Stimulated activated CD8-positive, alpha-beta memory T cell treated with anti-CD3 and anti-CD28 coated beads, Interleukin-4, amount 100 ng/mL, for 4 hours (primary cell): ENCODE measurements at regions not wholly inside any gene's neighbourhood (a gene's known extent, or its start where the extent isn't known, plus 50 kb on each side); places are given as distances from the start of the nearest gene placed in this dataset.
A peak's percentile ranks its signal among the peaks of the same experiment; 100 is the strongest.
"Not testable (repeated sequence)": the region's sequence is repeated elsewhere in the genome, so short reads cannot be mapped to it uniquely, and the experiment has no call there.

Source experiments
- DNase-seq, 2 donors: peaks; one replicate each; pipeline ENCODE4 v3.0.0-alpha.2; 2020; ENCODE audit warnings: low read depth in 2 of 2, low spot score in 1 of 2

DNA sequence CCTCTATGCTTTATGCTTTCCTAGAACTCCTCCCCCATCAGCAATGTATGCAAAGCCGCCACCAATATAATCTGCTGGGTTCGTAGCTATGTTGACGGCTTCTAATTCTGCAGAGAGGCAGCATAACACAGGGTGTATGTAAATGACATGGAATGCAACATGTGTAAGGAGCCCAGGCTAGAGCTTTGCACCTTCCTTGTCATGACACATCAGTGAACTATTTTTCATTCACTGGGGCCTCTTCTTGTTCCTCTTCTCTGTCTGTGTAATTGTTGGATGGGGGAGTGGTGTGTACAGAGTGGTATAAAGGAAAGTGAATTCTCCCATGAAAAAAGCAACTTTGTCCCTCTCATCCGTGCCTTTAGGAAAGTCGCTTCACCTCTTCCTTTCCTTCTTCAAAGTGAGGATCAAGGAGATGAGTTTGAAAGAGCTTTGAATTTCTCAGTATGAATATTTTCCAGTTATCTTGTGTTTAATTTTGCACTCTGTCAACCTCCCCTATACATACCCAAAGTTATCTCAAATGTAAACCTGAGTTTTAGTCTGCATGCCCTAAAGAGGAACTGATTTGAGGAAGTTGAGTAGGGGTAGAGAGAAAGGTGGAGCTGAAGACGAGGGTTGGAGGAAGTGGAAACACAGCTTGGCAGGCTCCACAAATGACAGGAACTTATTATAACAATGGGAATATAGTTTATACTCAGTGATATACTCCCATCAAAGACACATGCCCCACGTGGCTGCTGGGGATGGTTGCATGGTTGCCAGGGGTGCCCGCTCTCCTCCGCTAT is 74.9 kb upstream of the ARL4C start:
- DNase-seq: no peak

DNA sequence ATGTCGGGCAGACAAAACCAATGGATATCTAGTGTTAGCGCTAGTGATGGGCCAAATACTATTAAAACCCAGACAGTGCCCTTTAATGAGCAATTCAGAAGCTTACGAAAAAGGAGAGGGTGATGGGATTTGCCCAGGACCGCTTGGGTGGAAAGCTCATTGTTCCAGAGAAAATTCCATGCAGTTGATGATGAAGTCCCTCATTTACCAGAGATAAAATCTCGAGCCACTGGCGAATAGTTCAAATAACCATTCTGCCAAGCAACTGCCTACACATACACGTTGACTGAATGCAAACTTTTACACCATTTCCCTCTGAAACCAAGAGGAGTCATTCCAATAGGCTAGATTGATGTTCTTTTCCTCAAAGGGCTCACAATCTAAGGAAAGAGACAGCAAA is 73.6 kb upstream of the ARL4C start:
- DNase-seq: no peak

- DNase-seq: no peak
These were observed 73.0 kb upstream of the ARL4C start for GRCh38 chr2:234569776-234570430.

DNA sequence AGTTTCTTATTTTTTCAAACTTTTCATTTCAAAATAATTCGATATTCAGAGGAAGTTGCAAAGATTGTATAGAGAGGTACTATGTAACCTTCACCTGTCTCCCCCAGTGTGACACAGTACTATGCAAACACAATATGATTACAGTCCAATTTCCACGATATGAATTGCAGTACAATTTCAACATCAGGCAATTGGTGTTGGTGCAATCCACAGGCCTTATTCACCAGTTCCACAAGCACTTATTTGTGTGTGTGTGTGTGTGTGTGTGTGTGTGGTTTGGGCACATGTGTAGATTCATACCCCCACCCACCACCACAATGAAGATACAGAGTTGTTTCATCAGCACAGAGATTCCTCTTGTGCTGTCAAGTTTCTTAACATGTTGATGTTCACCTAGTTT is 69.7 kb upstream of the ARL4C start:
- DNase-seq: no peak

DNA sequence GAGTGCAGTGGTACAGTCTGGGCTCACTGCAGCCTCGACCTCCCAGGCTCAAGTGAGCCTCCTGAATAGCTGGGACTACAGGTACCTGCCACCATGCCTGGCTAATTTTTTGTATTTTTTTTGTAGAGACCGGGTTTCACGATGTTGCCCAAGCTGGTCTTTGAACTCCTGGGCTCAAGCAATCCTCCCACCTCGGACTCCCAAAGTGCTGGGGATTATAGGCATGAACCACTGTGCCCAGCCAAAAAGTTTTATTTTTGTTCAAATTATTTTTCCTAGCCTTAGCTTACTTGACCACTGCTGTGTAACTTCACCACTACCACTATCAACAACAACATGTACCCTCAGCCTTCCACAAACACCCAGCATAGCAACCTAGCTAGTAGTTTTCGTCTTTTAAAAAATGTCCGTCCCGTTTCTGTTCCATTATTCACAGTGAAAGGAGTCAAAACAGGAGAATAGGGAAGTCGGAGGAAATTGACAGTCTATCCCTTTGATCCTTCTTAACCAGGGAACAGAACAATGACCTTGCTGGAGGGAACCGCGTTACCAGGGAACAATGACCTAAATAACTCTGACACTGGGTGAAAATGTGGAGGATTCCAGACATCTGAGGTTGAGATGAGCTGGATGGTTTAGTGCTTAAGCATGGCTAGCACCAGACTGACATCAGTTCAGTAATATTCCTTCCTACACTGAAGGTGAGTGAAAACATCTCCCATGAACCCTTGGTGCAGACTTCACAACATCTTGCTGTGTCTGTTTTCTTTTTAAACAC is 69.2 kb upstream of the ARL4C start:
- DNase-seq: no peak

- no peak for DNase-seq
These were observed 68.3 kb upstream of the ARL4C start for GRCh38 chr2:234565201-234565600.

- DNase-seq: no peak
These were observed 67.8 kb upstream of the ARL4C start for GRCh38 chr2:234564699-234565098.

DNA sequence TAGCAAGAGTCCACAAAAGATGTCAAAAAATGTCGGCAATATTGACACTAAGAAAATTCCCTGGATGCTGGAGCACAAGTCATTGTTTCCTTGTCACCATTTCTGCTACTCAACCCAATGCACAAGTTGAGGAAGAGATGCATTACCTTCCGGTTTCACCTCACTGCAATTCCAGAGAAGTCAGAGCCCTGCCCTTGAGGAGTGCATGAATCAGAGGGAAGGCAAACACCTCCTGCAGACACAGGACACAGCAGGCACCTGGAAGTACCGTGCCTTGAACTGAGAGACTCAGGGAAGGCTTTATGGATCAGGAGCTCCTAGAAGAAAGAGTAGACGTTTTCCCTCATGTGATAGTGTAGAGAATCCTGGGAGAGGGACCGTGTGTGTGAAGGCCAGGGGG is 62.7 kb upstream of the ARL4C start:
- no peak for DNase-seq

- DNase-seq: no peak
These were observed 61.8 kb upstream of the ARL4C start for GRCh38 chr2:234558642-234559041.

DNA sequence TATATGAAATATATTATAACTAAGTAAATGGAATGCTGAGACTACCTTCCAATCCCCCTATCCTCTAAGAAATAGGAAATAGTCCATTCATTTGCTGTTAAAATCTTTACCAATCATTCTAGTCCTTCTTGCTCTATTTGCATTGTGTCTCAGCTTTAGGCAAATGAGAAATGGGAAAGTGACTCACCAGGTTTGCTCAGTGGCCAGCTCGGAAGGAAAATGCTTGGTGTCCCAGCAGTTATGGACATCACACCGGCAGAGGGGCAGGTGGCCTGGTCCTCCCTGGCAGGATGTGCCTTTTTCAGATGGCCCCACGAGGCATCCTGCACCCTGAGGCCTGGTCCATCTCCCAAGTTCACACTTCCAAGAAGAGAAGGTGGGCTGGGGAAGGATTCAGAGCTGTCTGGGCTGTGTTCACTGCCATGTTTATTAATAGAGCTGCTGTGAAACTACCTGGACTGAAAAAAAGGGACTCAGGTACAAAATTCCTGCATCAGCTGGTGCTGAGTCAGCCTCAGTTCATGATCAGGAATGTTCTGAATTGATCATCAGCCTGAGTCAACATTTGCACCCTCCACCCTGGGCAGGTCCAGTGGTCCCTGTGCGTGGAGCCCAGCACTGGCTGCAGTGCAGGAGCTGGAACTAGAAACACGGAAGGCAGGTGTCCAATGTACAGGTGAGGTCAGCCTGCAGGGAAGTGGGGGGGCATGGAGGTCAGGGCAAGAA is 60.1 kb upstream of the ARL4C start:
- no peak for DNase-seq

- DNase-seq: no peak
These were observed 58.9 kb upstream of the ARL4C start for GRCh38 chr2:234555616-234556249.

DNA sequence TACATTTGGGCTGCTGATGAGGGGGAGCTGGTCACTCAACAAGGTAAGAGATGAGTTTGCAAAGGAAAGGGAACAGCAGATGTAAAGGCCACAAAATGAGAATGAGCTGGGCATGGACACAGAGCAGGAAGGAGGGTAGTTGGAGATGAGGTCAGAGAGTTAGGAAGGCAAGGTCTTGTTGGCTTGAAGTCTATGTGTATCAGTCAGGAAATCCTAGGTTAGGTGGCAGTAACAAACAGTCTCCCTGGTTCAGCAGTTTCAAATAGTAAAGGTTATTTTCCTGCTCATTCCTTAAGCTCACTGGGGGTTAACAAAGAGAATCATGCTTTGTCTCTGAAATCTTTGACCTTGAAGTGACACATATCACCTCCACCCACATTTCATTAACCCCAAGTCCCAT is 58.3 kb upstream of the ARL4C start:
- no peak for DNase-seq

GRCh38 chr2:234553223-234553622 is 56.3 kb upstream of the ARL4C start:
- DNase-seq: not testable (repeated sequence)

DNA sequence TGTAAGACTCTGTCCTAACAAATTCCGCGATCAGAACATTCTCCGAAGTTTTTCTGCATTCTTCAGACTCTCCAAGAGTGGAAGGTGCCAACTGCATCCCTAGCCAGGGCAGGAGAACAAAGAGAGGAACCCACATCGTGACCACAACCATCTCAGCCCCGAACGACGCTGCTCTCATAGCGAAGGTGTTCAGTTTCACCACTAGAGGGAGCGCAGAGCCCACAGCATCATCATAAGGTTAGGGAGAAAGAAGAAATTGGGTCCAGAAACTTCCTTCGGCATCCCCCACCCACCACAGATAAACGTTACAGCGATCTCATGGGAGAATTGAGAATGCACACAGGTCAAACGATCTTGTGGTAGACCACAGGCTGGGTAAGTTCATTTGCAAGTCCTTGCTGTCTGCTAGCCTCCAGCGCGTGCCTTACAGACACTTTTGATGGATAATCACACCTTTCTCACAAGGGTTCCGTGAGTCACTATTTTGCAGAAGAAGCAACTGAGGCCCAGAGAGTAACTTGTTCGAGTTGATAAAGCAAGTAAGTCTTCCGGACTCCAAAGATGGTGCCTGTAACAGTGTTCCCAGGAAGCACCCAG is 53.7 kb upstream of the ARL4C start:
- peak in 1 of 2 donors; percentile 13 for DNase-seq

DNA sequence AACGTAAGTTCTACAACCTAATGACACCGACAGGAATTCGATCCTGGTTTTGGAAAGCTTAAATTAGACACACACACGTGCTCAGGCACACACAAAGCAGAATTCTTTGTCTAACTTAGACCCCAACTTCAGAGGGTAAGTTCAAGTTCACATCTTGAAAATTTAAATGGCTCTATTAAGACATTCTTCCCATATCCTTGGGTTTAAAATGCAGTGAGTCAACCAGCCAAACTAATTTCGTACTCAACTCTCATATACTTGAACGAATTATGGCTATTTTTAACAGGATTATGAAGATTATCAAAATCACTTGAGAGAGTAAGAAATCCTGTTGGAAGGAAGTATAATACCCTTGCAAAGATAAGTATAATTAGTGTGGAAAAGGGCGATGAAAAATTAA is 53.2 kb upstream of the ARL4C start:
- DNase-seq: no peak

DNA sequence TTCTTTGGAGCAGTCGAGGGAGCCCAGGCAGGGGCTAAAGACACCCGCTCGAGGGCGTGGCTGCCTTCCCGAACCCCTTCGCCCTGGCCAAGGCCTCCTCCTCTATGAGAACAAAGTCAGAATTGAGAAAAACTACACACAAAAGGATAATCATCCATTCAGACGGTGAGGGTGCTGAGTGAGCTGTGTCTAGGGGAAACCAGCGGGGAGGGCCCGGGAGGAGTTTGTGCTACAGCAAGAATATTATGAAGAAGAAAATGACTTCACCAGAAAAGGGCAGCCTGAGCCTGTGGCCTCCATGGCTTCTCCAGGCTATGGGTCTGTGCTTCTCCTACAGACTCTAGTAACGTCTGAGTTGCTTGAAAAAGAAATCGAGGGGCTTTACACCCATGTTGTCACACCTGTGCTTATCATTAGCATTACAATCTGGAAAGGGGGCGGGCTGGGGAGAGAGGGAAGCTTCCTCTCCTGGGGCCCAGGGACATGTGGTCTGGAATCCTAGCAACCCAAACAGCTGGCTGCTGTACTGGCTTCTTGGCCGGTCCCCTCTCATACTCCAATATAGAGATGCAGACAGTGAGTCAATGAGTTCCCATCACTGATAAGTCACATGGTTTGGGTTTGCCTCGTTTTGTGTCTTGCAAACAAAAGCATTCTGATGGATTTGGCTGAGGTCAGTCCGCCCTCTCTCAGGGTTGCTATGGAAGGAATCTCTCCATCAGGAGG is 52.0 kb upstream of the ARL4C start:
- no peak for DNase-seq

GRCh38 chr2:234546770-234547169 is 49.9 kb upstream of the ARL4C start:
- DNase-seq: no peak
